A673 (cell line): ENCODE measurements at regions not wholly inside any gene's neighbourhood (a gene's known extent, or its start where the extent isn't known, plus 50 kb on each side); places are given as distances from the start of the nearest gene placed in this dataset.

Experiments
- EZH2 ChIP-seq: fragments of 200-600 bp; sonication (generic); IDR thresholded peaks from 2 replicates; pipeline ENCODE4 v1.6.1; 2017; ENCODE audit warnings: borderline replicate concordance, low read depth, mild to moderate bottlenecking, mixed read lengths, antibody characterized with exemption, low read length; ENCODE audit not compliant: poor library complexity, severe bottlenecking
- TF ChIP-seq, protein P1 (sequence below): fragments of 300-800, 200-600 bp; sonication (generic); conservative IDR thresholded peaks from 2 replicates; pipeline ENCODE4 v1.5.1; 2017; ENCODE audit warnings: low read depth, mild to moderate bottlenecking, antibody characterized with exemption, low read length, moderate library complexity, mixed read lengths

DNA sequence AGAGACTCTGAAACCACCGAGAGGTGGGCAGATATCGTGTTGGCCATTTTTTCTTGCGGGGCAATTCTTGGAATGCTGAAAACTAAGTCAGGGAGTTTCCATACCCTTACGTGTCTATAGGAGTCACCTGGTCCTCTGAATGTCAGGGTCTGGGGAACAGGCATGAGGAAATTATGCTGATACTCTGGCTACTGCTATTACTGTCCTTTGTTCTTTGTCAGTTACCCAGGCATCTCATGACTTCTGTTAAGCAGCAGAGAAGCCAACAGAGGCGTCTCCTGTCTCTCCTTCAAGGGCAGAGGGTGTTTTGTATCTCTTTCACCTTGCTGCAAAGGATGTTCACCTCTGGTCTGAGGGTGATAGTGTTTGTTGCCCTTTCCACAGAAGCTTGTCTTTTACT is 559.5 kb upstream of the CCDC54 start:
- TF ChIP-seq, protein P1, sequence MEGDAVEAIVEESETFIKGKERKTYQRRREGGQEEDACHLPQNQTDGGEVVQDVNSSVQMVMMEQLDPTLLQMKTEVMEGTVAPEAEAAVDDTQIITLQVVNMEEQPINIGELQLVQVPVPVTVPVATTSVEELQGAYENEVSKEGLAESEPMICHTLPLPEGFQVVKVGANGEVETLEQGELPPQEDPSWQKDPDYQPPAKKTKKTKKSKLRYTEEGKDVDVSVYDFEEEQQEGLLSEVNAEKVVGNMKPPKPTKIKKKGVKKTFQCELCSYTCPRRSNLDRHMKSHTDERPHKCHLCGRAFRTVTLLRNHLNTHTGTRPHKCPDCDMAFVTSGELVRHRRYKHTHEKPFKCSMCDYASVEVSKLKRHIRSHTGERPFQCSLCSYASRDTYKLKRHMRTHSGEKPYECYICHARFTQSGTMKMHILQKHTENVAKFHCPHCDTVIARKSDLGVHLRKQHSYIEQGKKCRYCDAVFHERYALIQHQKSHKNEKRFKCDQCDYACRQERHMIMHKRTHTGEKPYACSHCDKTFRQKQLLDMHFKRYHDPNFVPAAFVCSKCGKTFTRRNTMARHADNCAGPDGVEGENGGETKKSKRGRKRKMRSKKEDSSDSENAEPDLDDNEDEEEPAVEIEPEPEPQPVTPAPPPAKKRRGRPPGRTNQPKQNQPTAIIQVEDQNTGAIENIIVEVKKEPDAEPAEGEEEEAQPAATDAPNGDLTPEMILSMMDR, result no peak
- no peak for TF ChIP-seq EZH2
